ENCODE measurements at regions not wholly inside any gene's neighbourhood (a gene's known extent, or its start where the extent isn't known, plus 50 kb on each side); places are given as distances from the start of the nearest gene placed in this dataset.

DNA sequence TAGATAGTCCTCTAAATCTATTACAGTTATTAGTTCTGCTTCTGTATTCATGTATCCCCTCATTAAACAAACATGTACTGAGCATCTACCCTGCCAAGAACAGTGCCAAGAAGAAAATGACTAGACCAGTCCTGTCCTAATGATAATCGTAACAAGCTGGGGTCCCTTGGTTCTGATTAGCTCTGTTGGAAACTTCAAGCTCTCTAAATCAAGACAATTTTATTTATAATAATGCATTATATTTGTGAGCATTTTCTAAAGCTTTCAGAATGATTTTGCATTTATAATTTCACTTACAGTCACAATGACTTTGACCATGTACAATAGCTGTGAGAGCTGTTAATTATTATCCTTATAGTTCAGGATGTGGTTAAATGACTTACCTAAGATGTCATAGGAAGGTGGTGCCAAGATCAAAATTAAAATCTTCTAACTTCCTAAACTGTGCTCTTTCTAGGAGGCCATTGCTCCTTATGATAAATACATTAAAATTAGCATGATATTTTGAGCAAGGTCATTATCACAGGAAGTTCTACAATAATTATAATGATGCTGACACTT is 336.5 kb upstream of the SLC39A10 start:
- TF ChIP-seq, protein P1, sequence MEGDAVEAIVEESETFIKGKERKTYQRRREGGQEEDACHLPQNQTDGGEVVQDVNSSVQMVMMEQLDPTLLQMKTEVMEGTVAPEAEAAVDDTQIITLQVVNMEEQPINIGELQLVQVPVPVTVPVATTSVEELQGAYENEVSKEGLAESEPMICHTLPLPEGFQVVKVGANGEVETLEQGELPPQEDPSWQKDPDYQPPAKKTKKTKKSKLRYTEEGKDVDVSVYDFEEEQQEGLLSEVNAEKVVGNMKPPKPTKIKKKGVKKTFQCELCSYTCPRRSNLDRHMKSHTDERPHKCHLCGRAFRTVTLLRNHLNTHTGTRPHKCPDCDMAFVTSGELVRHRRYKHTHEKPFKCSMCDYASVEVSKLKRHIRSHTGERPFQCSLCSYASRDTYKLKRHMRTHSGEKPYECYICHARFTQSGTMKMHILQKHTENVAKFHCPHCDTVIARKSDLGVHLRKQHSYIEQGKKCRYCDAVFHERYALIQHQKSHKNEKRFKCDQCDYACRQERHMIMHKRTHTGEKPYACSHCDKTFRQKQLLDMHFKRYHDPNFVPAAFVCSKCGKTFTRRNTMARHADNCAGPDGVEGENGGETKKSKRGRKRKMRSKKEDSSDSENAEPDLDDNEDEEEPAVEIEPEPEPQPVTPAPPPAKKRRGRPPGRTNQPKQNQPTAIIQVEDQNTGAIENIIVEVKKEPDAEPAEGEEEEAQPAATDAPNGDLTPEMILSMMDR (IDR thresholded peaks at IDR 0.05), result no peak
- TF ChIP-seq POLR2A (IDR thresholded peaks at IDR 0.05), result no peak

All from lower leg skin (tissue), 3 donors.